ENCODE measurements at regions not wholly inside any gene's neighbourhood (a gene's known extent, or its start where the extent isn't known, plus 50 kb on each side); places are given as distances from the start of the nearest gene placed in this dataset.
A peak's percentile ranks its signal among the peaks of the same experiment; 100 is the strongest.

DNA sequence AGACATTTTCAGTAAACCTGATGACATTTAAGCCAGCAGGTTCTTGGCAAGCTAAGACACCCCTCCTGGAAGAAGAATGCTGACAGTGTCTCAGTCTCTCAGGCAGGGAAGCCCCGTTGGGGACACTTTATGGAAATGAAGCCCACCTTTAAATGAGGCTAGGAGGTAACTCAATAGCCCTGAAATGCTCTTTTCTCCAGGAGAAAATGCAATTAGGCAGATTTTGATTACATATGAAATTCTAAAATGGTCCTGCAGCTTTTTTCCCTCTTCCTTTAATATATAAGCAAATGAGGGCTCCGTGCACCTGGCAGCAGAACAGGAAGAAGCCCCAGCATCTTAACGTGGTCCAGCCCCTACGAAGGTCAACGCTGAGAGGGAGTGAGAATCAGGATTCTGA lies 65.8 kb upstream of the CHST15 start:
- in situ Hi-C loops (cut with MboI; ENCODE audit: low pct_unique_long_range_greater_than_20kb, low sequenced_read_pairs, unreplicated experiment): no loop called here
- DNase-seq (ENCODE audit: low spot score): no peak
- no peak for TF ChIP-seq CTCF (IDR thresholded peaks at IDR 0.05; ENCODE audit: extremely low read depth, insufficient read depth, missing control alignments)

- no peak for TF ChIP-seq CTCF (IDR thresholded peaks at IDR 0.05; ENCODE audit: extremely low read depth, insufficient read depth, missing control alignments)
- DNase-seq (ENCODE audit: low spot score): no peak
- in situ Hi-C loops (cut with MboI; ENCODE audit: low pct_unique_long_range_greater_than_20kb, low sequenced_read_pairs, unreplicated experiment): no loop called here
Measured at GRCh38 chr10:124158592-124158991, 65.2 kb upstream of the CHST15 start.

GRCh38 chr10:124157271-124157681 lies 63.9 kb upstream of the CHST15 start:
- TF ChIP-seq CTCF (IDR thresholded peaks at IDR 0.05; ENCODE audit: extremely low read depth, insufficient read depth, missing control alignments): no peak
- no peak for DNase-seq (ENCODE audit: low spot score)
- in situ Hi-C loops (cut with MboI; ENCODE audit: low pct_unique_long_range_greater_than_20kb, low sequenced_read_pairs, unreplicated experiment): no loop called here

DNA sequence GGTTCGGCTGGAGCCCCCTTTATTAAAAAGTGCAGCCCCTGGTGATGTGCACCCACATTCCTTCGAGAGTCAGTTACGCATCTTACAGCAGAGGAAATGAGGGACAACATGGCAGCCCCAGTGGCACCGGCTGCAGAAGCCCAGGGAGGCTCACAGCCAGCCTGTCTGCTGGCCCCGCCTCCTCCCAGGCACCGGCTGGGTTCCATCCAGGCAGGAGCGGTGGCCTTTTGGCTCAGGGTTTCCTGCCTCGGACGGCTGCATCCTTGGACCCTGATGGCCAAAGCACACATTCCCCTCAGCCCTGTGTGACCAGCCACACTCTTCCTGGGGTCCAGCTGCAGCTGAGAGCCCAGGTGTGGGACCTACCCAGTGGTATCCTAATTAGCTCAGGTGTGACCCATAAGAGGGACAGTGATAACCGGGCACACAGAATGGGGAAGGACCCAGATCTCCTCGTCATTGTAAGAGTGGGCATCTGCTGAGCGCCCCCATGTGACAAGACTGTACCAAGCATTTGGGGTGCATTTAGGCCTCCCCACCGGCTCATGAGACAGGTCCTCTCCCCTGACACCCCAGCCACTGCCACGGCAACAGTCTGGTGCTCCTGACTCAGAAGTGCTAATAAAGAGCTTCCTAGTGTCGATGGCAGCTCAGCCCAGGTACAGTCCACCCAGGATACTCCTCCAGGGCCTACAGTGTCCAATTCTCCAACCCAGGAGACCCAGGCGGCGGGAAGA lies 63.3 kb upstream of the CHST15 start:
- TF ChIP-seq CTCF (IDR thresholded peaks at IDR 0.05; ENCODE audit: extremely low read depth, insufficient read depth, missing control alignments): no peak
- in situ Hi-C loops (cut with MboI; ENCODE audit: low pct_unique_long_range_greater_than_20kb, low sequenced_read_pairs, unreplicated experiment): no loop called here
- DNase-seq (ENCODE audit: low spot score): no peak

DNA sequence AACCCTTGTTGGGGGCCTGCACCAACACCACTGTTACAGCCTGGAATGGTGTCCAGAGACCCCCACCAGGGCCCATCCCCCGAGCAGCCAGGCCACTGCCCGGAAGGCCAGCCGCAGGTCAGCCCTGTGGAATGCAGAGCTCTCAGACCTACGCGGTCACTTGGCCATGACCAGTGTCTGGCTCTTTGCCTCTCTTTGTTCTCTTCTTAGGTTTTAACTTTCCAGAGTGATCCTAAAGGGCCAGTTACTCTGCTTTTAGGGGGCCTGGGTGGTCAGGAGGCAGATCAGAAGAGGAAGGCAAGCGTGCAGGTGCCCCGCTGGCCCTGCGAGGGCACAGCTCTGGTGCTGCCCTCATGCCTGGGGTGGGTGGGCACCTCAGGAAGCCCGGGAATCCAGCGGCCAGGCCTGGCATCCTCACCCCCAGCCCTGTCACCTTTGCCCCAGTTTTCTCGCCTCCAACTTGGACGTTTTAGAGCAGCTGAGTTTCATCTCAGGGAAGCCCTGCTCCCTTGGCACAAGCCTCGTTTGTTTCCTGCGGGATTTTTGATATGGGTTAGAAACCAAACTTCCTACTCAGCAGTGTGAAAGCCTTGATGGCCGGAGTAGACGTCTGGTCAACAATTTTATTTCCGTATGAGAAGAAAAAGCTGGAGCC lies 62.5 kb upstream of the CHST15 start:
- TF ChIP-seq CTCF (IDR thresholded peaks at IDR 0.05; ENCODE audit: extremely low read depth, insufficient read depth, missing control alignments): no peak
- in situ Hi-C loops (cut with MboI; ENCODE audit: low pct_unique_long_range_greater_than_20kb, low sequenced_read_pairs, unreplicated experiment): no loop called here
- no peak for DNase-seq (ENCODE audit: low spot score)

- no peak for TF ChIP-seq CTCF (IDR thresholded peaks at IDR 0.05; ENCODE audit: extremely low read depth, insufficient read depth, missing control alignments)
- DNase-seq (ENCODE audit: low spot score): peak; percentile 48
- in situ Hi-C loops (cut with MboI; ENCODE audit: low pct_unique_long_range_greater_than_20kb, low sequenced_read_pairs, unreplicated experiment): no loop called here
Measured at GRCh38 chr10:124153023-124153826, 59.8 kb upstream of the CHST15 start.
